GM23248 (cell line): ENCODE measurements at regions not wholly inside any gene's neighbourhood (a gene's known extent, or its start where the extent isn't known, plus 50 kb on each side); places are given as distances from the start of the nearest gene placed in this dataset.

Experiments used
- DNase-seq: peaks from one replicate; pipeline ENCODE4 v3.0.0-alpha.2; 2015
- H2AFZ ChIP-seq: fragments of 200-600 bp; sonication (generic); 2 replicates; pipeline ENCODE4 v1.6.1; 2016; ENCODE audit warnings: antibody characterized with exemption
- H3F3A ChIP-seq: fragments of 200-600 bp; sonication (generic); 2 replicates; pipeline ENCODE4 v1.6.1; 2016; ENCODE audit warnings: mild to moderate bottlenecking, antibody characterized with exemption, mixed run types; ENCODE audit not compliant: insufficient read depth
- H3K27ac ChIP-seq: fragments of 200-600 bp; sonication (generic); 2 replicates; pipeline ENCODE4 v1.5.1; 2016; ENCODE audit warnings: mild to moderate bottlenecking
- H3K27me3 ChIP-seq: fragments of 200-600 bp; sonication (generic); replicated peaks from 2 replicates; pipeline ENCODE4 v1.6.1; 2016; ENCODE audit warnings: mild to moderate bottlenecking; ENCODE audit not compliant: insufficient read depth
- H3K36me3 ChIP-seq: fragments of 200-600 bp; sonication (generic); 2 replicates; pipeline ENCODE4 v1.6.1; 2016; ENCODE audit warnings: low read depth, mild to moderate bottlenecking
- H3K4me1 ChIP-seq: fragments of 200-600 bp; sonication (generic); 2 replicates; pipeline ENCODE4 v1.6.1; 2016; ENCODE audit warnings: mild to moderate bottlenecking; ENCODE audit not compliant: insufficient read depth
- H3K4me2 ChIP-seq: fragments of 200-600 bp; sonication (generic); one replicate; pipeline ENCODE4 v1.6.1; 2016; ENCODE audit warnings: mild to moderate bottlenecking; ENCODE audit not compliant: unreplicated experiment
- H3K4me3 ChIP-seq: fragments of 200-600 bp; sonication (generic); 2 replicates; pipeline ENCODE4 v1.5.1; 2016; ENCODE audit warnings: mild to moderate bottlenecking
- H3K79me2 ChIP-seq: fragments of 200-600 bp; sonication (generic); 2 replicates; pipeline ENCODE4 v1.6.1; 2016; ENCODE audit warnings: mild to moderate bottlenecking; ENCODE audit not compliant: insufficient read depth
- H3K9ac ChIP-seq: fragments of 200-600 bp; sonication (generic); 2 replicates; pipeline ENCODE4 v1.6.1; 2016; ENCODE audit warnings: mild to moderate bottlenecking
- H3K9me2 ChIP-seq: fragments of 200-600 bp; sonication (generic); 2 replicates; pipeline ENCODE4 v1.6.1; 2016; ENCODE audit warnings: mixed run types, mild to moderate bottlenecking, moderate library complexity; ENCODE audit not compliant: insufficient read depth
- H3K9me3 ChIP-seq: fragments of 200-600 bp; sonication (generic); one replicate; pipeline ENCODE4 v1.6.1; 2017; ENCODE audit warnings: low read depth
- H4K20me1 ChIP-seq: fragments of 200-600 bp; sonication (generic); 2 replicates; pipeline ENCODE4 v1.6.0; 2016; ENCODE audit not compliant: insufficient read depth
- EZH2 ChIP-seq: fragments of 200-600 bp; sonication (generic); IDR thresholded peaks from 2 replicates; pipeline ENCODE4 v1.6.1; 2018; ENCODE audit warnings: antibody characterized with exemption, mild to moderate bottlenecking; ENCODE audit not compliant: insufficient read depth, poor library complexity, severe bottlenecking
- EZH2phosphoT487 ChIP-seq: fragments of 200-600 bp; sonication (generic); IDR thresholded peaks from 2 replicates; pipeline ENCODE4 v1.6.1; 2018; ENCODE audit warnings: antibody characterized with exemption, moderate library complexity, mild to moderate bottlenecking, low read depth; ENCODE audit not compliant: insufficient read depth
- WGBS, 2 experiments: methylation state at CpG; one replicate each; pipeline ENCODE4 v1.1.6; 2015 to 2017; ENCODE audit warnings: low lambda C conversion rate in 2 of 2, low coverage in 1 of 2; ENCODE audit errors: missing lambda C conversion rate in 2 of 2; 5-methylcytosine and 5-hydroxymethylcytosine counted together
- in situ Hi-C: fragments of 300-500 bp; cut with MboI; formaldehyde crosslinking; loops from 2 replicates; pipeline ENCODE4 v1.15.0; 2020

DNA sequence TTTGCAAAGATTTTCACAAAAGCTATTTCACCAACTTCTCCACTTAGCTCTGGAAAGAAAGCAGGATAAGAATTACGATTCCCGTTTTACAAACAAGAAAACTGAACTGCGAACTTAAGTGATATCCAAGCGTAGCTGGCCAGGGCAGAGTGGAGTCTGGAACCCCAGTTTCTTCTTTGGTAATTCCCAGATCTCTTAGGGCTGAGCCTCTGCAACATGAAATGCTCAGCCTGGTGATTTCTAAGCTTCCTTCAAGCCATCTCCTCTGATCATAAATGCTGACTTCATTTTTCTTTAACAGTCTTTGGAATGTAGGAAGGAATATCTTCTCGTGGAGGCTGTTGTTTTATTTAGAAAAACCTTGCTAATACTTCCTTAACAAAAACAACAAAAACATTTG, 620.0 kb downstream of the CCDC171 start:
- Histone ChIP-seq H3K9me3 (no peaks in the 10 kb centered on the region), H3K9ac (no peak overlapping the region), H4K20me1 (no peaks in the 10 kb centered on the region), H3K4me2 (no peak overlapping the region), H3K27ac (no peak overlapping the region), H3K4me3 (no peak overlapping the region), H3K27me3 (no peaks in the 10 kb centered on the region), H2AFZ (no peak overlapping the region), H3K36me3 (no peaks in the 10 kb centered on the region), H3K4me1 (no peaks in the 10 kb centered on the region), H3K9me2 (no peaks in the 10 kb centered on the region), H3F3A (no peaks in the 10 kb centered on the region), H3K79me2 (no peaks in the 10 kb centered on the region)
- in situ Hi-C loops, result no loop called here
- 78 to 81% methylated on average over 5 of the region's 5 CpGs for WGBS, 2 experiments
- no peak for TF ChIP-seq EZH2
- TF ChIP-seq EZH2phosphoT487, result no peak
- DNase-seq, result no peak

- Histone ChIP-seq H3F3A (no peaks in the 10 kb centered on the region), H3K9ac (no peak overlapping the region), H3K4me1 (peaks cover 2% of the 10 kb centered on the region), H4K20me1 (no peaks in the 10 kb centered on the region), H3K79me2 (no peaks in the 10 kb centered on the region), H3K9me2 (no peaks in the 10 kb centered on the region), H3K4me2 (no peak overlapping the region), H3K27me3 (no peaks in the 10 kb centered on the region), H3K36me3 (no peaks in the 10 kb centered on the region), H3K27ac (no peak overlapping the region), H2AFZ (no peak overlapping the region), H3K4me3 (no peak overlapping the region), H3K9me3 (no peaks in the 10 kb centered on the region)
- in situ Hi-C loops, result no loop called here
- TF ChIP-seq EZH2phosphoT487 (no peak), EZH2 (no peak)
- no peak for DNase-seq
Observed at GRCh38 chr9:16174915-16175314, 622.1 kb downstream of the CCDC171 start.

GRCh38 chr9:16175461-16175860, 622.6 kb downstream of the CCDC171 start:
- H3K9me2 ChIP-seq, result no peaks in the 10 kb centered on the region
- H2AFZ ChIP-seq, result no peak overlapping the region
- TF ChIP-seq EZH2phosphoT487 (no peak), EZH2 (no peak)
- no peaks in the 10 kb centered on the region for H3K27me3 ChIP-seq
- H3K4me1 ChIP-seq, result peaks cover 8% of the 10 kb centered on the region
- DNase-seq, result no peak
- in situ Hi-C loops, result no loop called here
- no peak overlapping the region for H3K9ac ChIP-seq
- no peak overlapping the region for H3K4me2 ChIP-seq
- no peaks in the 10 kb centered on the region for H3K36me3 ChIP-seq
- H3K27ac ChIP-seq, result no peak overlapping the region
- no peaks in the 10 kb centered on the region for H3K79me2 ChIP-seq
- H4K20me1 ChIP-seq, result no peaks in the 10 kb centered on the region
- 73 to 79% methylated on average over 3 of the region's 3 CpGs for WGBS, 2 experiments
- no peak overlapping the region for H3K4me3 ChIP-seq
- H3K9me3 ChIP-seq, result no peaks in the 10 kb centered on the region
- no peaks in the 10 kb centered on the region for H3F3A ChIP-seq

DNA sequence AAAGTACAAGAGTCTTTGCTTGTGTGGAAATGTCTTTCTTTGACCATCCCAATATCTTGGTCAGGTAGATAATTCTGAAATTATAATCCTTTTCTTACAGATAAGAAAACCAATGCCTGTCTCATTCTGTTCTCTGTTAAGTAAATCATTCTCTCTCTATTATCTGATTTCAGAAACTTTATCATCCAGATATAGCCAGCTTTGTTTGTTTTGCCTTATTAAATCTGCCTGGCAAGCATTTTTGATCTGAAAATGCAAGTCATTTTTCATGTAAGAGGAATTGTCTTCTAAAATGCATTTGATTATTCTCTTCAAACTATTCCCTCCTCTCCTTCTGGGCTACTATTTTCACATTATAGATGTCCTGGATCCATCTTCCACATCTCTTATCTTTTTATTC, 625.5 kb downstream of the CCDC171 start:
- H2AFZ ChIP-seq, result no peak overlapping the region
- no peaks in the 10 kb centered on the region for H3K9me2 ChIP-seq
- H3K79me2 ChIP-seq, result no peaks in the 10 kb centered on the region
- no peaks in the 10 kb centered on the region for H4K20me1 ChIP-seq
- TF ChIP-seq EZH2phosphoT487, result no peak
- TF ChIP-seq EZH2, result no peak
- H3K9me3 ChIP-seq, result no peaks in the 10 kb centered on the region
- H3K4me3 ChIP-seq, result no peak overlapping the region
- H3K27ac ChIP-seq, result no peak overlapping the region
- H3K4me1 ChIP-seq, result peaks cover 16% of the 10 kb centered on the region
- no peaks in the 10 kb centered on the region for H3F3A ChIP-seq
- no peak overlapping the region for H3K4me2 ChIP-seq
- no peaks in the 10 kb centered on the region for H3K36me3 ChIP-seq
- no peaks in the 10 kb centered on the region for H3K27me3 ChIP-seq
- in situ Hi-C loops, result no loop called here
- no peak for DNase-seq
- no peak overlapping the region for H3K9ac ChIP-seq

DNA sequence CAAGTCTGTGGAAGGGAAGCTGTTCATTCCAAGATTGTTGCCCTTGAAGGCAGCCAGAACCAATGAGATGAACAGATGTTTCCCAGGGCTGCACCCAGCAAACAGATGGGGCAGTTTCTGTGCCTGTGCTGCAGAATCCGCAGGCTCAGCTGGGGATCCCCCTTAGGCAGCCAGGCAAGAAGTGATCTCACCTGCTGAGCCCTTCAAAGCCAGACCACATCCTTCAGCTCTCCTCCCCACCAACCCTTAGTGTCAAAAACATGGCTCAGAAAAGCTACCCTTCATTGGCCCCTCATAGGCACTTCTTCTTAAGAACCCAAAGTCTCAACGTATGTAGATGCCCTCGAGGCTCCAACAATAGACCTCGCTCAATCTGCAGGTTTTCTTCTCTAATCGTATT, 626.7 kb downstream of the CCDC171 start:
- no peaks in the 10 kb centered on the region for H3K36me3 ChIP-seq
- no peaks in the 10 kb centered on the region for H3F3A ChIP-seq
- H3K4me2 ChIP-seq, result no peak overlapping the region
- TF ChIP-seq EZH2phosphoT487 (no peak), EZH2 (no peak)
- no peak overlapping the region for H3K4me3 ChIP-seq
- no peaks in the 10 kb centered on the region for H4K20me1 ChIP-seq
- no peaks in the 10 kb centered on the region for H3K9me3 ChIP-seq
- in situ Hi-C loops, result no loop called here
- H3K27me3 ChIP-seq, result no peaks in the 10 kb centered on the region
- no peak overlapping the region for H2AFZ ChIP-seq
- H3K27ac ChIP-seq, result no peak overlapping the region
- no peaks in the 10 kb centered on the region for H3K9me2 ChIP-seq
- no peaks in the 10 kb centered on the region for H3K79me2 ChIP-seq
- peaks cover 16% of the 10 kb centered on the region for H3K4me1 ChIP-seq
- WGBS, 2 experiments, result 57 to 66% methylated on average over 5 of the region's 5 CpGs
- DNase-seq, result no peak
- no peak overlapping the region for H3K9ac ChIP-seq
